NCI-H774 (cell line): ENCODE measurements at regions not wholly inside any gene's neighbourhood (a gene's known extent, or its start where the extent isn't known, plus 50 kb on each side); places are given as distances from the start of the nearest gene placed in this dataset.

ENCODE experiments used
- DNase-seq: peaks from one replicate; lab custom pipeline; 2025; lab: John Stamatoyannopoulos, UW

DNA sequence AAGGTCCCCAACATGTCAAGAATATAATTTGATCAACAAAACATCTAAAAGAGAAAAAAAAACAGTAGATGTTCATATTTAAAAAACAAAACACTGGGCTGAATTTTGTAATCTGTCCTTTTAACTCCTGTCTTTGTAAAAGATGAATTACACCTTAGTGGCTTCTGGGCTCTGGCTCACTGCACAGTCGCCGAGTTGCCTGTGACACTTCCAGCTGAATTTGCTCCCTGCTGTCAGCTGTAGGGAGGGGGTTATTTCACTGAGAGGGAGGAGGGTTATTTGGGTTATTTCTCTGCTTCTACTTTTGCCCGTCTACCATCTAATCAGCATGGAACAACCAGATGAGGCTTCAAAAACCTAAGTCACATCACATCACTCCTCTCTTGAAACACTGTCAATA lies 193.0 kb upstream of the ZC3H12A start:
- no peak for DNase-seq

GRCh38 chr1:37282764-37283163 lies 191.6 kb upstream of the ZC3H12A start:
- DNase-seq, result no peak

DNA sequence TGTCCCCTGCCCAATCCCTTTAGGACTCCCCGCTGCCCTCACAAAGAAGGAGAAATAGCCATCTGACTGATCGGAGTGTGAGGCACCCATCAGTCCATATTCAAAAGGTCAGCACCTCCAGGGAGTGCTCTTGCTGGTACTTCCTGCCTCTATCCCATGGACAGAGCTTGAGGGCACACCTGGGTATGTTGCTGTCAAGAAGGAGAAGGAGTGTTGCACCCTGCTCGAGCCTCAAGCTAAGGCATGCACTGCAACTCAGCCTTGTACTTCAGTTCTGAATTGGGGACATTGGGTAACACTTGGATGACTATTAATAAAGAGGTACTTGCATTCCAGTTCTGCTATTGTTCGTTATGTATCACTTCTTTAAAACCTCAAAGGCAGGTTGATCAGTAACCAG lies 190.3 kb upstream of the ZC3H12A start:
- DNase-seq, result no peak

GRCh38 chr1:37286881-37287280 lies 187.5 kb upstream of the ZC3H12A start:
- no peak for DNase-seq

GRCh38 chr1:37288900-37289299 lies 185.5 kb upstream of the ZC3H12A start:
- DNase-seq, result no peak

DNA sequence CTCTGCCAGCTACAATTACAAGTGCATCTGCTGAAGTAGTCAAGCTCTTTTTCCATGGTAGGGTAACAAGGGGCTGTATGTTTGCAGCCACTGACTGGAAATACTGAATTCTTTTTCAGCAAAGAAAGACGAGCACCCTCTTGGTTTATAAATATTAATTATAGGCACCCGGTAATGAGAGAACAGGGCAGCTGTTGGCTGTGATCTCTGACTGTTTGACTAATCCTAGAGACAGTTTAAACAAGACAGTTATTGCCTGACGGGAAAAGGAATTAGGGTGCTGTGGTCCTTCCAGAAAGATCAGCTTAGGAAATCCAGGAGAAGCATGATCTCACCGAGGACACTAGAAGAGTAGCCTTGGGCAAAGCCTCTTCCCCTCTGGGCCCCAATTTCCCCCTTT lies 183.7 kb upstream of the ZC3H12A start:
- no peak for DNase-seq

DNA sequence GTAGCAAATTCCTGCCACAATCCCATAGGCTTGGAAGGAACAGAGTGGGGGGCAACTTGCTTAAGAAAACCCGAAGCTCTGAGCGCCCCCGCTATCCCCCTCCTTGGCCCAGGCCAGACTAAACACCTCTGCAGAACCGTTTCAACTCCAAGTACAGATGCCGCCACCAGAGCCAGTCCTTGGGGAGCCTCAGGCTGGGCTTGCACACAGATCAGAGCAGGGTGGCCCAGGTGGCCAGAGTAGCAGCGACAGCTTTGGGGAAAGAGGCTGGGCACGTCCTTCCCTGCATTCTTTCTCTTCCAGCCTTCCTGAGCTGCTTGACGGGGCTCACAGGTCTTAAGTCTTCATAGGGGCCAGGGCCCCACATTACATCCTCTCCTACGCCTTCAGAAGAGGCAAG lies 181.6 kb upstream of the ZC3H12A start:
- no peak for DNase-seq

GRCh38 chr1:37294096-37294495 lies 180.3 kb upstream of the ZC3H12A start:
- DNase-seq, result no peak

- no peak for DNase-seq
Measured at GRCh38 chr1:37294529-37294928, 179.9 kb upstream of the ZC3H12A start.

GRCh38 chr1:37298769-37299168 lies 175.6 kb upstream of the ZC3H12A start:
- no peak for DNase-seq

- DNase-seq, result no peak
Measured at GRCh38 chr1:37299216-37299615, 175.2 kb upstream of the ZC3H12A start.

DNA sequence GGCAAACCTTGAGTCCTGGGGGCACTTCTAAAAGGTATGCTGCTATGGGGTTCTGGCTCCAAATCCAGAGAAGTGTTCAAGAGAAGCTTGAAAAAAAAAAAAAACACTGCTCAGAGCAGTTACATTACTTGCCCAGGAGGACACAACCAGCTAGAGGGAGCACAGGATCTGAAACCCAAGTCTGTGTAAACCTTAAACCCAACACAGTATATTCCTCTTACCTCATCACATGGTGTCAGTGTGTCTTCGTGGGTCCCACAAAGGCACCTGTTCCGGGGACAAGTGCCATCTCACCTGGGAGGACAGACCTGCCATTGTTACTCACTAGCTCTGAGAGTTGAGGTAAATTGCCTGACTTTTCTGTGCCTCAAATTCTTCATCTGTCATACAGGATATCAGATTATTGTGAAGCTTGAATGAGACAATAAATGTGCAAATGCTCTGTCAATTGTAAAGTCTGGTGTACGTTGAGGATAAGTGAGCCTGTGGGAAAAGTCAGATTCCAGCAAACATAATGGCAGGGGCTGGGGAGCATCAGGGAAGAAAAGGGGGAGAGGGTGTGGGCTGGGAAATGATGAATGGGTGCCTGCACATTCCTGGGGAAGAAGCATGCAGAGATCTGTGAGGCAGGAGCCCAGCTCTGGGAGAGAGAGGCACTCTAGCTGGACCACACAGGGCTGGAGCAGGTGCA lies 170.4 kb upstream of the ZC3H12A start:
- DNase-seq, result no peak

GRCh38 chr1:37305108-37305507 lies 169.3 kb upstream of the ZC3H12A start:
- no peak for DNase-seq

DNA sequence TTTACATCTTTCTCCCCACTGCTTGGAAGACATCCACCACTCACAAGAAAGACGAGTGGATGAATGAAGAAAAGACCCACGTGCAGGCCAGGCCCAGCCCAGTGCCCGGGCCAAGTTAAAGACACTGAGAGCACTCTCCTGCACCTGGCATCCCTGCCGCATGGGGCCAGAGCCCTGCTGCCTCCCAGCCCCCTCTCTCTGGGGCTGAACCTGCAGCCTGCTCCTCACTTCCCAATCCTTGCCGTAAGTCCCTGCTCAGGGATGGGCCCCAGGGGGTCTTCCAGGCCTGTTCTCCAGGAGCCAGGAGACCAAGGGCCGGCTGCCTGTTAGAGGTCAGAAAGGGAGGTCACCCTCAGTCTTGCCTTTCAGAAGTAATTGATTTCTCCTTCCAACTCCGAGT lies 168.5 kb upstream of the ZC3H12A start:
- peak; percentile 46 for DNase-seq

- no peak for DNase-seq
Measured at GRCh38 chr1:37306461-37306860, 167.9 kb upstream of the ZC3H12A start.

GRCh38 chr1:37306871-37307270 lies 167.5 kb upstream of the ZC3H12A start:
- no peak for DNase-seq

- no peak for DNase-seq
Measured at GRCh38 chr1:37308031-37308960, 166.1 kb upstream of the ZC3H12A start.

- DNase-seq, result no peak
Measured at GRCh38 chr1:37309574-37309973, 164.8 kb upstream of the ZC3H12A start.

GRCh38 chr1:37310064-37310463 lies 164.3 kb upstream of the ZC3H12A start:
- no peak for DNase-seq

DNA sequence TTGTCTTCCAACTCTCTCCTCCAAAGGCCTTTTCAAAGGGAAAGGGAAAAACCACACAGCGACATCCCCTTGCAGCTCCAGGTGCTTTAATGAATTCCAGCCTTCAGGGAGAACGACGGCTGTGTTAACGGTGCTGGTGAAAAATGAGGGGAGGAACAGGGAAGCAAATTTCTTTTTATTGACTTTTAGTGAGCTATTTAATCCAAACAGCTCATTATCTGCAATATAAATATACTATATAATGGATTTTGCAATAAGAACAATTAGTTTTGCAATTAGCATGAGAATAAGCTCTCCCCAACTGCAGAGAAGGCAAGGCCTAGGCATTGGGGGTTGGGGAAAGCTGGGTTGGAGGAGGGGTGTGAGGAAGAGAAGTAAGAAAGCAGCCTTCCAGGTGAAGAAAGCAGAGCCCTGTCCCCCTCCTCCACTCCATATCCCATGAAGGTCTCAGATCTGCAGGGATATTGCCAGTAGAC lies 159.0 kb upstream of the ZC3H12A start:
- peak; percentile 61 for DNase-seq

DNA sequence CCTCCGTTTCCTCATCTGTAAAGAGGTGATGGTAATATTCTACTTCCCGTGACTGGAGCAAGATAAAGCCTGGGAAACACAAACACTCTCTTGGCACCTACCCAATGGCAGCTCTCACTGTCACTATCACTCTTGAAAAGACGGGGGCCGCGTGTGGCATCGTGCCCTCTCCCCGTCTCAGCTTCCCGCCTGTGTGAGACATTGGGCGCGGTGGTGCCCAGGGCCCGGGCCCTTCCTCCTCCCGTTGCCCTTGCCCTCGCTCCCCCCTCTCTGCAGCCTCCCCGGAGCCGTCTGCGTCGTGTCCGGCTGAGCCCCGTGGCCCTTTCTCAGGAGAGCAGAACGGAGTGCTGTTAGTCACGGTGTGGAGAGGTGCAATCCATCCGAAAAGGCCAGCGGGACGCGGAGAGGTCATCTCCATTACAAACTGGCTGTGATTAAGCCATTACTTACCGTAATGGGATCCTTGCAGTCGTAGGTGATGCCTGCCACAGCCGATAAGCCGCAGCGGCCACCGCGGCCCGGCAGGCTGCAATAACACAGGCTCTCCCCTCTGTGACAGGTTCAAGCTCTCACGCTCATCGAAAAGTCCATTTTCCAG lies 156.4 kb upstream of the ZC3H12A start:
- DNase-seq, result no peak

- no peak for DNase-seq
Measured at GRCh38 chr1:37318490-37318889, 155.9 kb upstream of the ZC3H12A start.

GRCh38 chr1:37319284-37319683 lies 155.1 kb upstream of the ZC3H12A start:
- no peak for DNase-seq
